Keratinocyte (primary cell): ENCODE measurements at regions not wholly inside any gene's neighbourhood (a gene's known extent, or its start where the extent isn't known, plus 50 kb on each side); places are given as distances from the start of the nearest gene placed in this dataset.

Source experiments
- DNase-seq: peaks from one replicate; pipeline ENCODE4 v3.0.0-alpha.2; 2011; ENCODE audit warnings: low read depth, missing footprints, low spot score
- FAIRE-seq: peaks from 2 replicates; lab custom pipeline; 2011; peaks lifted over from hg19 to GRCh38; lab: Jason Lieb, UNC
- H2AFZ ChIP-seq: 2 replicates; pipeline ENCODE4 v1.6.0; 2012; ENCODE audit warnings: low read length, control low read depth, inconsistent platforms; ENCODE audit not compliant: control insufficient read depth
- H3K27ac ChIP-seq: 2 replicates; pipeline ENCODE4 v1.5.1; 2011; ENCODE audit warnings: low read length; ENCODE audit not compliant: control insufficient read depth, insufficient read depth
- H3K27me3 ChIP-seq: 3 replicates; pipeline ENCODE4 v1.6.0; 2011; ENCODE audit warnings: low read length; ENCODE audit not compliant: control insufficient read depth, insufficient read depth; ENCODE audit errors: extremely low read depth
- H3K36me3 ChIP-seq, 2 experiments: 2 replicates in 1 of 2; 3 replicates in 1 of 2; pipeline ENCODE4 v1.5.1; 2011; ENCODE audit warnings: low read length in 2 of 2, mild to moderate bottlenecking in 1 of 2; ENCODE audit not compliant: control insufficient read depth in 2 of 2, insufficient read depth in 2 of 2; ENCODE audit errors: extremely low read depth in 1 of 2
- H3K4me1 ChIP-seq: 3 replicates; pipeline ENCODE4 v1.5.1; 2011; ENCODE audit warnings: low read length; ENCODE audit not compliant: control insufficient read depth, insufficient read depth; ENCODE audit errors: extremely low read depth
- H3K4me2 ChIP-seq: 3 replicates; pipeline ENCODE4 v1.6.0; 2011; ENCODE audit warnings: low read depth, low read length; ENCODE audit not compliant: control insufficient read depth, insufficient read depth; ENCODE audit errors: extremely low read depth
- H3K4me3 ChIP-seq, 3 experiments: fragments of 200-600 bp in 1 of 3; sonication (generic) in 1 of 3; 2 replicates in 2 of 3; 3 replicates in 1 of 3; pipeline ENCODE4 v1.5.1; 2011 to 2016; ENCODE audit warnings: low read length in 3 of 3, mild to moderate bottlenecking in 3 of 3, control low read depth in 2 of 3, inconsistent platforms in 1 of 3, low read depth in 1 of 3, mixed read lengths in 1 of 3, mixed run types in 1 of 3, moderate library complexity in 1 of 3; ENCODE audit not compliant: control insufficient read depth in 2 of 3, insufficient read depth in 2 of 3; ENCODE audit errors: extremely low read depth in 1 of 3
- H3K79me2 ChIP-seq: 2 replicates; pipeline ENCODE4 v1.6.0; 2012; ENCODE audit warnings: low read length; ENCODE audit not compliant: control insufficient read depth, insufficient read depth
- H3K9ac ChIP-seq: 3 replicates; pipeline ENCODE4 v1.6.0; 2011; ENCODE audit warnings: low read length; ENCODE audit not compliant: control insufficient read depth, insufficient read depth; ENCODE audit errors: extremely low read depth
- H3K9me1 ChIP-seq: 3 replicates; pipeline ENCODE4 v1.6.0; 2011; ENCODE audit warnings: low read length; ENCODE audit not compliant: control insufficient read depth, insufficient read depth; ENCODE audit errors: extremely low read depth
- H3K9me3 ChIP-seq: 2 replicates; pipeline ENCODE4 v1.5.1; 2012; ENCODE audit warnings: low read depth, low read length; ENCODE audit not compliant: control insufficient read depth
- H4K20me1 ChIP-seq: 3 replicates; pipeline ENCODE4 v1.6.0; 2011; ENCODE audit warnings: low read length; ENCODE audit not compliant: control insufficient read depth, insufficient read depth; ENCODE audit errors: extremely low read depth
- EZH2 ChIP-seq: IDR thresholded peaks from one replicate; pipeline ENCODE4 v1.6.1; 2012; ENCODE audit warnings: inconsistent platforms, mild to moderate bottlenecking, low read length, moderate library complexity
- dilution Hi-C: fragments of 300-500 bp; cut with MboI; formaldehyde crosslinking; loops from one replicate; pipeline ENCODE4 v1.7.0; 2020; ENCODE audit warnings: low sequenced_read_pairs; ENCODE audit not compliant: extremely low pct_ligation_motif_present
- TF ChIP-seq, protein P1 (sequence below), 3 experiments: IDR thresholded peaks in 1 of 3; conservative IDR thresholded peaks in 1 of 3; optimal IDR thresholded peaks in 1 of 3; 2 replicates in 2 of 3; 3 replicates in 1 of 3; pipeline versions ENCODE3 to v1.5.1; 2011; ENCODE audit warnings: low read length in 3 of 3, mild to moderate bottlenecking in 3 of 3, moderate library complexity in 2 of 3, control low read depth in 1 of 3, inconsistent platforms in 1 of 3; ENCODE audit not compliant: insufficient read depth in 2 of 3; ENCODE audit errors: extremely low read depth in 1 of 3

DNA sequence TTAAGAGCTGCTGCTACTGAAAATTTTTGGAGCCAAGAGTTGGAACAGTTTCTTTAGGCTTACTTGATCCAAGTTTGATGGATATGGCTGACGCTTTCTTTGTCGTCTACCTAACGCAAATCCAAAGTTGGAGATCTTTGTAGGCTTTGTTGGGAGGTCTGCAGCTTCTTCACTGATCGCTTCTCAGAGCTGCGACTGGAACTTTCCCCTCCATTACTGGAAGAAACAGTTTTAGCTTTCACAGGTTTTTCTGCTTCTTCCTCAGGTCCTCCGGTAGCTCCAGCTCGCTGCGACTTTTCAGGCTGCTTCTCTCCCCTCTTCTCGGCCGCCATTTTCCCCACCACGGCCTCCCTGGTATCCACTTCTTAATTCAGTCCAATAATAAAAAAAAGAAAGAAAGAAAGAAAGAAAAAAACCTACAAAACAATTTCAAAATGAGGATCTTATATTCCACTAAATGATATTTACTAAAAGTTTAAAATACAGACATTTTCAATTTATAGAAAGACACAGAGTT lies 178.1 kb upstream of the HMGA2 start:
- dilution Hi-C loops = no loop called here
- Histone ChIP-seq H3K27ac (no peak overlapping the region), H3K27me3 (no peaks in the 10 kb centered on the region), H3K9me3 (no peaks in the 10 kb centered on the region), H3K36me3 (no peaks in the 10 kb centered on the region), H3K4me2 (no peak overlapping the region), H3K4me1 (peaks cover 42% of the 10 kb centered on the region), H3K4me3 (no peak overlapping the region), H3K79me2 (no peaks in the 10 kb centered on the region), H4K20me1 (no peaks in the 10 kb centered on the region), H2AFZ (no peak overlapping the region), H3K9ac (no peak overlapping the region), H3K9me1 (no peaks in the 10 kb centered on the region)
- FAIRE-seq = peak; percentile 41
- no peak for DNase-seq
- TF ChIP-seq, protein P1, sequence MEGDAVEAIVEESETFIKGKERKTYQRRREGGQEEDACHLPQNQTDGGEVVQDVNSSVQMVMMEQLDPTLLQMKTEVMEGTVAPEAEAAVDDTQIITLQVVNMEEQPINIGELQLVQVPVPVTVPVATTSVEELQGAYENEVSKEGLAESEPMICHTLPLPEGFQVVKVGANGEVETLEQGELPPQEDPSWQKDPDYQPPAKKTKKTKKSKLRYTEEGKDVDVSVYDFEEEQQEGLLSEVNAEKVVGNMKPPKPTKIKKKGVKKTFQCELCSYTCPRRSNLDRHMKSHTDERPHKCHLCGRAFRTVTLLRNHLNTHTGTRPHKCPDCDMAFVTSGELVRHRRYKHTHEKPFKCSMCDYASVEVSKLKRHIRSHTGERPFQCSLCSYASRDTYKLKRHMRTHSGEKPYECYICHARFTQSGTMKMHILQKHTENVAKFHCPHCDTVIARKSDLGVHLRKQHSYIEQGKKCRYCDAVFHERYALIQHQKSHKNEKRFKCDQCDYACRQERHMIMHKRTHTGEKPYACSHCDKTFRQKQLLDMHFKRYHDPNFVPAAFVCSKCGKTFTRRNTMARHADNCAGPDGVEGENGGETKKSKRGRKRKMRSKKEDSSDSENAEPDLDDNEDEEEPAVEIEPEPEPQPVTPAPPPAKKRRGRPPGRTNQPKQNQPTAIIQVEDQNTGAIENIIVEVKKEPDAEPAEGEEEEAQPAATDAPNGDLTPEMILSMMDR (optimal IDR thresholded peaks at IDR 0.05 in 1 of 3, IDR thresholded peaks at IDR 0.05 in 1 of 3, conservative IDR thresholded peaks at IDR 0.05 in 1 of 3; ENCODE audit: extremely low read depth in 1 of 3, insufficient read depth in 2 of 3, low read length in 3 of 3) = no peak
- no peak for TF ChIP-seq EZH2

DNA sequence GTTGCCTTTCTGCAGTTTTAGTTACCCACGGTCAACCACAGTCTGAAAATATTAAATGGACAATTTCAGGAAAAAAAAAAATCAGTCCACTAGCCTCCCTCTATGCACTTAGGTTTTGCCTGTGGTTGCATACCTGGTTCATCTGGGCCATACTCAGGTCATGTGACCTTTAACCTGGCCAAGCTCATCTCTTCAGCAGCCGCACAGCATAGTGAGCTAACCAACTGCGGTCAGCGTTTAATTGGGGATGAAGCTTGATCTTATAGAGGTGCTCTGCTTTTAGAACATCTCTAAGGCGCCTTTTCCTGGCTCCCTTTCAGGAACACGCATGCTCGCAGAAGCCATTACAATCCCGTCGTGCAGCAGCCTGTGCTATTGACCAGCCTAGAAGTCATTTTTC lies 177.2 kb upstream of the HMGA2 start:
- TF ChIP-seq EZH2 = no peak
- TF ChIP-seq, protein P1 (optimal IDR thresholded peaks at IDR 0.05 in 1 of 3, IDR thresholded peaks at IDR 0.05 in 1 of 3, conservative IDR thresholded peaks at IDR 0.05 in 1 of 3; ENCODE audit: extremely low read depth in 1 of 3, insufficient read depth in 2 of 3, low read length in 3 of 3) = no peak
- dilution Hi-C loops = no loop called here
- Histone ChIP-seq H3K79me2 (no peaks in the 10 kb centered on the region), H3K27me3 (no peaks in the 10 kb centered on the region), H3K9me1 (no peaks in the 10 kb centered on the region), H3K9ac (no peak overlapping the region), H4K20me1 (no peaks in the 10 kb centered on the region), H3K27ac (no peak overlapping the region), H3K4me3 (no peak overlapping the region), H3K4me1 (peaks cover 42% of the 10 kb centered on the region), H3K4me2 (no peak overlapping the region), H3K9me3 (no peaks in the 10 kb centered on the region), H2AFZ (no peak overlapping the region), H3K36me3 (no peaks in the 10 kb centered on the region)
- no peak for FAIRE-seq
- no peak for DNase-seq
